H9 (cell line): ENCODE measurements at regions not wholly inside any gene's neighbourhood (a gene's known extent, or its start where the extent isn't known, plus 50 kb on each side); places are given as distances from the start of the nearest gene placed in this dataset.

ENCODE experiments used
- DNase-seq: peaks from one replicate; pipeline ENCODE4 v3.0.0-alpha.2; 2017
- H2AFZ ChIP-seq: one replicate; pipeline ENCODE4 v1.6.1; 2013; ENCODE audit warnings: mild to moderate bottlenecking, low read length, control low read depth, moderate library complexity
- H2AK5ac ChIP-seq: 2 replicates; pipeline ENCODE4 v1.6.1; 2013; ENCODE audit warnings: low read length, control low read depth, mixed read lengths; ENCODE audit not compliant: insufficient read length
- H2BK120ac ChIP-seq: one replicate; pipeline ENCODE4 v1.6.1; 2013; ENCODE audit warnings: low read depth, mild to moderate bottlenecking, low read length, control low read depth, inconsistent platforms; ENCODE audit not compliant: poor library complexity, severe bottlenecking
- H2BK12ac ChIP-seq: 2 replicates; pipeline ENCODE4 v1.6.1; 2013; ENCODE audit warnings: low read length, control low read depth, mixed read lengths, low read depth; ENCODE audit not compliant: insufficient read length
- H2BK15ac ChIP-seq: 2 replicates; pipeline ENCODE4 v1.6.1; 2013; ENCODE audit warnings: low read depth, low read length, control low read depth
- H2BK20ac ChIP-seq: one replicate; pipeline ENCODE4 v1.6.1; 2013; ENCODE audit warnings: low read depth, mild to moderate bottlenecking, low read length, control low read depth, inconsistent platforms; ENCODE audit not compliant: poor library complexity, severe bottlenecking
- H2BK5ac ChIP-seq: 2 replicates; pipeline ENCODE4 v1.6.1; 2013; ENCODE audit warnings: low read length, control low read depth, mixed read lengths; ENCODE audit not compliant: insufficient read length
- H3K14ac ChIP-seq: 2 replicates; pipeline ENCODE4 v1.6.1; 2013; ENCODE audit warnings: low read length, control low read depth; ENCODE audit not compliant: insufficient read depth
- H3K18ac ChIP-seq: 2 replicates; pipeline ENCODE4 v1.6.1; 2013; ENCODE audit warnings: low read depth, mild to moderate bottlenecking, mixed read lengths, low read length, control low read depth; ENCODE audit not compliant: insufficient read length
- H3K23ac ChIP-seq: 2 replicates; pipeline ENCODE4 v1.6.1; 2013; ENCODE audit warnings: low read length, control low read depth, mixed read lengths, low read depth; ENCODE audit not compliant: insufficient read length
- H3K23me2 ChIP-seq: 2 replicates; pipeline ENCODE4 v1.6.1; 2013; ENCODE audit warnings: low read depth, mild to moderate bottlenecking, mixed read lengths, low read length, control low read depth; ENCODE audit not compliant: insufficient read length, poor library complexity, severe bottlenecking
- H3K27ac ChIP-seq: 2 replicates; pipeline ENCODE4 v1.5.1; 2013; ENCODE audit warnings: low read length, control low read depth, mixed read lengths, low read depth; ENCODE audit not compliant: insufficient read length
- H3K27me3 ChIP-seq: 2 replicates; pipeline ENCODE4 v1.6.1; 2013; ENCODE audit warnings: low read length, control low read depth, inconsistent platforms; ENCODE audit not compliant: insufficient read depth
- H3K4ac ChIP-seq: 2 replicates; pipeline ENCODE4 v1.6.1; 2013; ENCODE audit warnings: low read depth, mild to moderate bottlenecking, control low read depth, inconsistent platforms, low read length, moderate library complexity
- H3K4me1 ChIP-seq: 2 replicates; pipeline ENCODE4 v1.6.1; 2013; ENCODE audit warnings: low read length, control low read depth, inconsistent platforms; ENCODE audit not compliant: insufficient read depth
- H3K4me2 ChIP-seq: 2 replicates; pipeline ENCODE4 v1.6.1; 2013; ENCODE audit warnings: low read length, control low read depth, mixed read lengths; ENCODE audit not compliant: insufficient read length, insufficient read depth
- H3K56ac ChIP-seq: 2 replicates; pipeline ENCODE4 v1.6.1; 2013; ENCODE audit warnings: low read depth, mild to moderate bottlenecking, mixed read lengths, low read length, control low read depth; ENCODE audit not compliant: insufficient read length
- H3K79me1 ChIP-seq: 2 replicates; pipeline ENCODE4 v1.6.1; 2013; ENCODE audit warnings: low read depth, mild to moderate bottlenecking, moderate library complexity, low read length, control low read depth, inconsistent platforms; ENCODE audit not compliant: insufficient read depth, poor library complexity, severe bottlenecking
- H3K79me2 ChIP-seq: 2 replicates; pipeline ENCODE4 v1.6.1; 2013; ENCODE audit warnings: low read length, control low read depth, inconsistent platforms; ENCODE audit not compliant: insufficient read depth
- H3K9ac ChIP-seq: 2 replicates; pipeline ENCODE4 v1.6.1; 2013; ENCODE audit warnings: low read length, control low read depth, mixed read lengths; ENCODE audit not compliant: insufficient read length; ENCODE audit errors: extremely low read depth
- H3K9me3 ChIP-seq: one replicate; pipeline ENCODE4 v1.6.1; 2013; ENCODE audit warnings: low read depth, low read length, inconsistent platforms; ENCODE audit not compliant: control insufficient read depth
- H3T11ph ChIP-seq: one replicate; pipeline ENCODE4 v1.6.1; 2013; ENCODE audit warnings: mild to moderate bottlenecking, low read length, control low read depth, inconsistent platforms
- H4K20me1 ChIP-seq: one replicate; pipeline ENCODE4 v1.6.1; 2013; ENCODE audit not compliant: control insufficient read depth, insufficient read length, insufficient read depth
- H4K5ac ChIP-seq: 2 replicates; pipeline ENCODE4 v1.6.1; 2013; ENCODE audit warnings: low read depth, mild to moderate bottlenecking, mixed read lengths, low read length, control low read depth; ENCODE audit not compliant: insufficient read length
- H4K8ac ChIP-seq: replicated peaks from 2 replicates; pipeline ENCODE4 v1.6.1; 2013; ENCODE audit warnings: low read length, control low read depth, mixed read lengths, low read depth; ENCODE audit not compliant: insufficient read length
- H4K91ac ChIP-seq: 2 replicates; pipeline ENCODE4 v1.6.1; 2013; ENCODE audit warnings: low read depth, mild to moderate bottlenecking, moderate library complexity, mixed read lengths, low read length, control low read depth; ENCODE audit not compliant: insufficient read length
- H3K27ac Mint-ChIP-seq, 3 experiments: 2 replicates in 2 of 3; 3 replicates in 1 of 3; pipeline ENCODE4 v1.8.0; 2020 to 2021; ENCODE audit warnings: mixed read lengths in 3 of 3, mild to moderate bottlenecking in 1 of 3, moderate library complexity in 1 of 3
- H3K27me3 Mint-ChIP-seq: 2 replicates; pipeline ENCODE4 v1.8.0; 2021; ENCODE audit warnings: low read depth, mild to moderate bottlenecking, moderate library complexity, mixed read lengths
- H3K36me3 Mint-ChIP-seq, 3 experiments: 2 replicates in 2 of 3; 3 replicates in 1 of 3; pipeline ENCODE4 v1.8.0; 2020 to 2021; ENCODE audit warnings: low read depth in 3 of 3, mixed read lengths in 3 of 3; ENCODE audit not compliant: insufficient read depth in 1 of 3
- H3K4me1 Mint-ChIP-seq, 2 experiments: 2 replicates each; pipeline ENCODE4 v1.8.0; 2020; ENCODE audit warnings: mixed read lengths in 2 of 2
- H3K4me3 Mint-ChIP-seq, 2 experiments: 2 replicates in 1 of 2; 3 replicates in 1 of 2; pipeline ENCODE4 v1.8.0; 2020 to 2021; ENCODE audit warnings: mild to moderate bottlenecking in 2 of 2, mixed read lengths in 2 of 2, moderate library complexity in 1 of 2
- H3K9me3 Mint-ChIP-seq, 2 experiments: 2 replicates in 1 of 2; 3 replicates in 1 of 2; pipeline ENCODE4 v1.8.0; 2020; ENCODE audit warnings: mild to moderate bottlenecking in 2 of 2, mixed read lengths in 2 of 2, moderate library complexity in 1 of 2
- WGBS: extraction: QIAGEN DNeasy Blood & Tissue Kit; methylation state at CpG from one replicate; pipeline ENCODE4 v1.1.7; 2013; ENCODE audit warnings: missing lambda C conversion rate, low lambda C conversion rate, mixed read lengths; ENCODE audit not compliant: insufficient read length; ENCODE audit errors: extremely low coverage; 5-methylcytosine and 5-hydroxymethylcytosine counted together
- TF ChIP-seq, protein P1 (sequence below): fragments of 200-600 bp; sonication (generic); conservative IDR thresholded peaks from 3 replicates; pipeline ENCODE4 v1.8.0; 2021; ENCODE audit warnings: antibody characterized with exemption, mild to moderate bottlenecking

DNA sequence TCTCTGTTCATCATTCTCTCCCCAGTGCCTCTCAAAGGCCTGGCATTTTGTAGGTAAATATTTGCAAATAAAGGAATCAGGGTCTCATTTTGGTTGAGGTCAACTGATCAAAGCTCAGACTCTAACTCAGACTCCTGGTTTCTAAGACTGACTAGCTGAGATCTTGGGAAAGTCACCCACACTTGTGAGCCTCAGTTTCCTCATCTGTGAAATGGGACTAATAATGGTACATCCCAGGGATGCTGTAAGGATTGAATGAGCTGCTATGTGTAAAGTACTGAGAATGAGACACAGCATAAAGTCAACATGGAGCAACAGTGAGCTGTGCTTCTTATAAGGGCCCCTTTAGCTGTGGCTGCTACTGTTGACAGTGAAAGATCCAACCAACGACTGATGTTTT, 70.6 kb upstream of the XYLT1 start:
- Histone ChIP-seq H2BK20ac (no peak overlapping the region), H3K14ac (no peak overlapping the region), H3K4me1 (no peaks in the 10 kb centered on the region), H3K79me1 (no peaks in the 10 kb centered on the region), H3K23ac (no peak overlapping the region), H3K79me2 (no peaks in the 10 kb centered on the region), H3K4ac (no peak overlapping the region), H2BK5ac (no peak overlapping the region), H3K4me2 (no peak overlapping the region), H4K8ac (no peak overlapping the region), H3K27me3 (no peaks in the 10 kb centered on the region), H4K5ac (no peak overlapping the region), H2BK12ac (no peak overlapping the region), H3K56ac (no peak overlapping the region), H3K9me3 (no peaks in the 10 kb centered on the region), H2AFZ (no peak overlapping the region), H2AK5ac (no peak overlapping the region), H3K23me2 (no peaks in the 10 kb centered on the region), H3K18ac (no peak overlapping the region), H2BK120ac (no peak overlapping the region), H2BK15ac (no peak overlapping the region), H4K91ac (no peak overlapping the region), H4K20me1 (no peaks in the 10 kb centered on the region), H3T11ph (no peak overlapping the region), H3K9ac (no peak overlapping the region), H3K27ac (no peak overlapping the region)
- Mint-ChIP-seq H3K9me3 (peaks cover 0 to 3% of the 10 kb centered on the region in 2 experiments; a peak in 1 of 5 replicates), H3K27me3 (no peaks in the 10 kb centered on the region), H3K27ac (no peak overlapping the region), H3K36me3 (no peaks in the 10 kb centered on the region), H3K4me1 (no peaks in the 10 kb centered on the region), H3K4me3 (no peak overlapping the region)
- DNase-seq, result no peak
- WGBS, result no CpG with 5 or more reads among the region's 1 CpG
- TF ChIP-seq, protein P1, sequence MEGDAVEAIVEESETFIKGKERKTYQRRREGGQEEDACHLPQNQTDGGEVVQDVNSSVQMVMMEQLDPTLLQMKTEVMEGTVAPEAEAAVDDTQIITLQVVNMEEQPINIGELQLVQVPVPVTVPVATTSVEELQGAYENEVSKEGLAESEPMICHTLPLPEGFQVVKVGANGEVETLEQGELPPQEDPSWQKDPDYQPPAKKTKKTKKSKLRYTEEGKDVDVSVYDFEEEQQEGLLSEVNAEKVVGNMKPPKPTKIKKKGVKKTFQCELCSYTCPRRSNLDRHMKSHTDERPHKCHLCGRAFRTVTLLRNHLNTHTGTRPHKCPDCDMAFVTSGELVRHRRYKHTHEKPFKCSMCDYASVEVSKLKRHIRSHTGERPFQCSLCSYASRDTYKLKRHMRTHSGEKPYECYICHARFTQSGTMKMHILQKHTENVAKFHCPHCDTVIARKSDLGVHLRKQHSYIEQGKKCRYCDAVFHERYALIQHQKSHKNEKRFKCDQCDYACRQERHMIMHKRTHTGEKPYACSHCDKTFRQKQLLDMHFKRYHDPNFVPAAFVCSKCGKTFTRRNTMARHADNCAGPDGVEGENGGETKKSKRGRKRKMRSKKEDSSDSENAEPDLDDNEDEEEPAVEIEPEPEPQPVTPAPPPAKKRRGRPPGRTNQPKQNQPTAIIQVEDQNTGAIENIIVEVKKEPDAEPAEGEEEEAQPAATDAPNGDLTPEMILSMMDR, result no peak
